Keratinocyte (primary cell): ENCODE measurements at regions not wholly inside any gene's neighbourhood (a gene's known extent, or its start where the extent isn't known, plus 50 kb on each side); places are given as distances from the start of the nearest gene placed in this dataset.

Experiments used
- EZH2 ChIP-seq: IDR thresholded peaks from one replicate; pipeline ENCODE4 v1.6.1; 2012; ENCODE audit warnings: inconsistent platforms, mild to moderate bottlenecking, low read length, moderate library complexity
- TF ChIP-seq, protein P1 (sequence below), 3 experiments: IDR thresholded peaks in 1 of 3; conservative IDR thresholded peaks in 1 of 3; optimal IDR thresholded peaks in 1 of 3; 2 replicates in 2 of 3; 3 replicates in 1 of 3; pipeline versions ENCODE3 to v1.5.1; 2011; ENCODE audit warnings: low read length in 3 of 3, mild to moderate bottlenecking in 3 of 3, moderate library complexity in 2 of 3, control low read depth in 1 of 3, inconsistent platforms in 1 of 3; ENCODE audit not compliant: insufficient read depth in 2 of 3; ENCODE audit errors: extremely low read depth in 1 of 3

DNA sequence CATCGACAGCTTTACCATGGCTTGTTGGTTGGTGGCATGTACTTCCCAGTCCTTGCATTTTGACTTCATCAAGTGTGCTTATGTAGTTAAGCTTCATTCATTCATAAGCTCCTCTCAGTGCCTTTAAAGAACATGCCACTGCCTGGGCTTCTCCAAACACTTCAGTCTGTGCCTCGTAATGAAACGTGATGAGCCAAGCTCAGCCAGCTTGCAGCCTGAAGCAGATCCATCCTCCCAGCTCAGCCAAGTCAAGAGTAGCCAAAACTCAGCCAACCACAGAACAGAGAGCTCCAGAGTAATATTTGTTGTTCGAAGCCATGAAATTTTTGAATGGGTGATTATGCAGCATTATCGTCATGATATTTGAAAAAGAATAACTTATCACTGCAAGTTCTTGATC is 989.7 kb downstream of the EFNB2 start:
- TF ChIP-seq, protein P1, sequence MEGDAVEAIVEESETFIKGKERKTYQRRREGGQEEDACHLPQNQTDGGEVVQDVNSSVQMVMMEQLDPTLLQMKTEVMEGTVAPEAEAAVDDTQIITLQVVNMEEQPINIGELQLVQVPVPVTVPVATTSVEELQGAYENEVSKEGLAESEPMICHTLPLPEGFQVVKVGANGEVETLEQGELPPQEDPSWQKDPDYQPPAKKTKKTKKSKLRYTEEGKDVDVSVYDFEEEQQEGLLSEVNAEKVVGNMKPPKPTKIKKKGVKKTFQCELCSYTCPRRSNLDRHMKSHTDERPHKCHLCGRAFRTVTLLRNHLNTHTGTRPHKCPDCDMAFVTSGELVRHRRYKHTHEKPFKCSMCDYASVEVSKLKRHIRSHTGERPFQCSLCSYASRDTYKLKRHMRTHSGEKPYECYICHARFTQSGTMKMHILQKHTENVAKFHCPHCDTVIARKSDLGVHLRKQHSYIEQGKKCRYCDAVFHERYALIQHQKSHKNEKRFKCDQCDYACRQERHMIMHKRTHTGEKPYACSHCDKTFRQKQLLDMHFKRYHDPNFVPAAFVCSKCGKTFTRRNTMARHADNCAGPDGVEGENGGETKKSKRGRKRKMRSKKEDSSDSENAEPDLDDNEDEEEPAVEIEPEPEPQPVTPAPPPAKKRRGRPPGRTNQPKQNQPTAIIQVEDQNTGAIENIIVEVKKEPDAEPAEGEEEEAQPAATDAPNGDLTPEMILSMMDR (optimal IDR thresholded peaks at IDR 0.05 in 1 of 3, IDR thresholded peaks at IDR 0.05 in 1 of 3, conservative IDR thresholded peaks at IDR 0.05 in 1 of 3; ENCODE audit: extremely low read depth in 1 of 3, insufficient read depth in 2 of 3, low read length in 3 of 3) = no peak
- TF ChIP-seq EZH2 = no peak
